ENCODE measurements at regions not wholly inside any gene's neighbourhood (a gene's known extent, or its start where the extent isn't known, plus 50 kb on each side); places are given as distances from the start of the nearest gene placed in this dataset.

DNA sequence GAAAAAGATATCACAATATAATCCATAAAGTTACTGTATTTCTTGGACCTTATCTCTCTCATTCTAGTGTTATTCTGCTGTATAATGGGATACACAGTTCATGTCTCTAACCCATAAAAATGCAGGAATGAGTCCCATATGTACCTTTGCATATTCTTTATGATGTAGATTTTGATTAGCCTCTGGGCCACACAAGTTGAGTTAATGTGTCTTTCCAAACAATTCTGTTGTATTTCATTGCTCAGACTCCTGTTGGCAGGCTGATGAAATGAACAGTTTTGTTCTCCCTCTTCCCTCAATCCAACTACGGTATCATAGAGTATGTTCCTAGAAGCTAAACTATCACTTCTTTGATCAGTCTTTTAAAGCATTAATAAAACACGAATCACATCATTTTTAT lies 113.2 kb upstream of the SATB2 start:
- Histone ChIP-seq H3K9ac (ENCODE audit: low read length) (no peak overlapping the region), H3K27me3 (ENCODE audit: insufficient read depth, low read length) (no peaks in the 10 kb centered on the region), H4K20me1 (ENCODE audit: insufficient read depth, low read length) (no peaks in the 10 kb centered on the region), H3K9me2 (ENCODE audit: low read depth, low read length) (no peaks in the 10 kb centered on the region), H2AFZ (ENCODE audit: low read length) (no peak overlapping the region), H3K4me2 (ENCODE audit: low read length) (no peak overlapping the region), H3K4me3 (ENCODE audit: low read depth, low read length, poor library complexity, severe bottlenecking) (no peak overlapping the region), H3K27ac (ENCODE audit: low read depth, low read length, poor library complexity, severe bottlenecking) (no peak overlapping the region), H3K36me3 (ENCODE audit: insufficient read depth, low read length) (no peaks in the 10 kb centered on the region), H3K4me1 (ENCODE audit: insufficient read depth, low read length, severe bottlenecking) (no peaks in the 10 kb centered on the region), H3K9me3 (ENCODE audit: low read length) (no peaks in the 10 kb centered on the region), H3F3A (ENCODE audit: insufficient read depth, low read length) (no peaks in the 10 kb centered on the region), H3K79me2 (ENCODE audit: insufficient read depth, low read length) (no peaks in the 10 kb centered on the region)
- TF ChIP-seq EZH2 (IDR thresholded peaks at IDR 0.05; ENCODE audit: borderline replicate concordance, low read length), result no peak
- TF ChIP-seq, protein P1, sequence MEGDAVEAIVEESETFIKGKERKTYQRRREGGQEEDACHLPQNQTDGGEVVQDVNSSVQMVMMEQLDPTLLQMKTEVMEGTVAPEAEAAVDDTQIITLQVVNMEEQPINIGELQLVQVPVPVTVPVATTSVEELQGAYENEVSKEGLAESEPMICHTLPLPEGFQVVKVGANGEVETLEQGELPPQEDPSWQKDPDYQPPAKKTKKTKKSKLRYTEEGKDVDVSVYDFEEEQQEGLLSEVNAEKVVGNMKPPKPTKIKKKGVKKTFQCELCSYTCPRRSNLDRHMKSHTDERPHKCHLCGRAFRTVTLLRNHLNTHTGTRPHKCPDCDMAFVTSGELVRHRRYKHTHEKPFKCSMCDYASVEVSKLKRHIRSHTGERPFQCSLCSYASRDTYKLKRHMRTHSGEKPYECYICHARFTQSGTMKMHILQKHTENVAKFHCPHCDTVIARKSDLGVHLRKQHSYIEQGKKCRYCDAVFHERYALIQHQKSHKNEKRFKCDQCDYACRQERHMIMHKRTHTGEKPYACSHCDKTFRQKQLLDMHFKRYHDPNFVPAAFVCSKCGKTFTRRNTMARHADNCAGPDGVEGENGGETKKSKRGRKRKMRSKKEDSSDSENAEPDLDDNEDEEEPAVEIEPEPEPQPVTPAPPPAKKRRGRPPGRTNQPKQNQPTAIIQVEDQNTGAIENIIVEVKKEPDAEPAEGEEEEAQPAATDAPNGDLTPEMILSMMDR (IDR thresholded peaks at IDR 0.05; ENCODE audit: low read length), result no peak

GRCh38 chr2:199569336-199569735 lies 111.6 kb upstream of the SATB2 start:
- no peaks in the 10 kb centered on the region for H3K36me3 ChIP-seq (ENCODE audit: insufficient read depth, low read length)
- H3K9me3 ChIP-seq (ENCODE audit: low read length), result no peaks in the 10 kb centered on the region
- no peak overlapping the region for H3K4me2 ChIP-seq (ENCODE audit: low read length)
- H3K4me1 ChIP-seq (ENCODE audit: insufficient read depth, low read length, severe bottlenecking), result no peaks in the 10 kb centered on the region
- TF ChIP-seq EZH2 (IDR thresholded peaks at IDR 0.05; ENCODE audit: borderline replicate concordance, low read length), result no peak
- TF ChIP-seq, protein P1 (IDR thresholded peaks at IDR 0.05; ENCODE audit: low read length), result no peak
- H3K27ac ChIP-seq (ENCODE audit: low read depth, low read length, poor library complexity, severe bottlenecking), result no peak overlapping the region
- no peaks in the 10 kb centered on the region for H3K27me3 ChIP-seq (ENCODE audit: insufficient read depth, low read length)
- no peak overlapping the region for H3K9ac ChIP-seq (ENCODE audit: low read length)
- no peaks in the 10 kb centered on the region for H4K20me1 ChIP-seq (ENCODE audit: insufficient read depth, low read length)
- no peak overlapping the region for H2AFZ ChIP-seq (ENCODE audit: low read length)
- H3K79me2 ChIP-seq (ENCODE audit: insufficient read depth, low read length), result no peaks in the 10 kb centered on the region
- no peaks in the 10 kb centered on the region for H3K9me2 ChIP-seq (ENCODE audit: low read depth, low read length)
- no peaks in the 10 kb centered on the region for H3F3A ChIP-seq (ENCODE audit: insufficient read depth, low read length)
- no peak overlapping the region for H3K4me3 ChIP-seq (ENCODE audit: low read depth, low read length, poor library complexity, severe bottlenecking)

DNA sequence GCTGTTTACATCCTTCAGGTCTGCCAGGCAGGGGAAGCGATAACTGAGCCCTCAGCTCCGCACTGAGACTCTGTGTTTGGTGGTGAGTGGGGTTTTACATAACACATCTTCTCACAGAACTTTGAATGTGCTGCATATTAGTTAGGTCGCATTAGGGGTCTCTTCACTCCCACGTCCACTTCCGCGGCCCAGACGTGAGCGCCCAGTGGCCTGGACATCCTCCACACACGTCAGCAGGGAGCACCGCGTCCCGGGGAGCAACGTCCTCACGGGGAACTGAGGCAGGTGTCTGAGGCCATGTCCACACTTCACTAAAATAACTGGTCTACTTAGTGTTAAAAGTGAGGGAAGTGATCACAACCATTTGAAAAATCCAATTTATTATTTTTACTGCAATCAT lies 100.4 kb upstream of the SATB2 start:
- Histone ChIP-seq H3F3A (ENCODE audit: insufficient read depth, low read length) (no peaks in the 10 kb centered on the region), H3K79me2 (ENCODE audit: insufficient read depth, low read length) (no peaks in the 10 kb centered on the region), H4K20me1 (ENCODE audit: insufficient read depth, low read length) (no peaks in the 10 kb centered on the region), H3K36me3 (ENCODE audit: insufficient read depth, low read length) (no peaks in the 10 kb centered on the region), H3K9me2 (ENCODE audit: low read depth, low read length) (no peaks in the 10 kb centered on the region), H3K27ac (ENCODE audit: low read depth, low read length, poor library complexity, severe bottlenecking) (no peak overlapping the region), H3K4me1 (ENCODE audit: insufficient read depth, low read length, severe bottlenecking) (no peaks in the 10 kb centered on the region), H3K27me3 (ENCODE audit: insufficient read depth, low read length) (0 out of 2 replicates have a peak, but pooled peaks cover 5% of the 10 kb centered on the region), H3K4me3 (ENCODE audit: low read depth, low read length, poor library complexity, severe bottlenecking) (no peak overlapping the region), H3K9me3 (ENCODE audit: low read length) (no peaks in the 10 kb centered on the region), H3K9ac (ENCODE audit: low read length) (no peak overlapping the region), H3K4me2 (ENCODE audit: low read length) (no peak overlapping the region), H2AFZ (ENCODE audit: low read length) (no peak overlapping the region)
- TF ChIP-seq, protein P1 (IDR thresholded peaks at IDR 0.05; ENCODE audit: low read length), result no peak
- no peak for TF ChIP-seq EZH2 (IDR thresholded peaks at IDR 0.05; ENCODE audit: borderline replicate concordance, low read length)

All from OCI-LY1 (cell line).